Mesothelial cell of epicardium (in vitro differentiated cells): ENCODE measurements at regions not wholly inside any gene's neighbourhood (a gene's known extent, or its start where the extent isn't known, plus 50 kb on each side); places are given as distances from the start of the nearest gene placed in this dataset.

Source experiments
- DNase-seq, 2 experiments: peaks; one replicate each; pipeline ENCODE4 v3.0.0; 2021; ENCODE audit warnings: low spot score in 2 of 2; ENCODE audit not compliant: unreplicated experiment in 2 of 2
- H3K27ac Mint-ChIP-seq: 2 replicates; pipeline ENCODE4 v1.8.0; 2021; ENCODE audit warnings: mixed read lengths
- H3K27me3 Mint-ChIP-seq: 2 replicates; pipeline ENCODE4 v1.8.0; 2021; ENCODE audit warnings: low read depth, mixed read lengths
- H3K36me3 Mint-ChIP-seq: 2 replicates; pipeline ENCODE4 v1.8.0; 2021; ENCODE audit warnings: mixed read lengths
- H3K4me1 Mint-ChIP-seq: 2 replicates; pipeline ENCODE4 v1.8.0; 2021; ENCODE audit warnings: mixed read lengths
- H3K4me3 Mint-ChIP-seq: 2 replicates; pipeline ENCODE4 v1.8.0; 2021; ENCODE audit warnings: mild to moderate bottlenecking, moderate library complexity, mixed read lengths
- H3K9me3 Mint-ChIP-seq: 2 replicates; pipeline ENCODE4 v1.8.0; 2021; ENCODE audit warnings: mixed read lengths
- TF ChIP-seq, protein P1 (sequence below): fragments of 200-600 bp; sonication (generic); IDR thresholded peaks from one replicate; pipeline ENCODE4 v1.5.0; 2021; ENCODE audit warnings: antibody characterized with exemption; ENCODE audit not compliant: unreplicated experiment

DNA sequence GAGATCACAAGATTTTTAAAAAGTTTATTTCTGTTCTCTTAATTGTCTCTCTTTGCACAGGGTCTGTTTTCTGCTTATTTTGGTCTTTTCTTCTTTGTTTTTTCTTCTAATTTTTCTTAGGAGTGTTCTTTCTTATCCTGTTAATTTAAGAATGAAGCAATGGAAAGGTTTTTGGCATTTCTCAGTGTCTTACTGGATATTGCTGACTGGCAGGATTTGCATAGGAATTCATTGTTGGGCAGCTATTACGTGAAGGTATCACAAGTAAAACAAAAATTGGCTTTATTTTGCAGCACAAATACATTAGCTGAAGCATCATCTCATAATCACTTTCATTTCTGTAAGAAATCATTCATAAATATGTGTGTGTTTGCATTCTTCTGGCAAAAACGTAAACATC is 566.9 kb upstream of the CDH6 start:
- Mint-ChIP-seq H3K27ac (no peak overlapping the region), H3K9me3 (peaks cover 23% of the 10 kb centered on the region), H3K4me3 (no peak overlapping the region), H3K4me1 (no peaks in the 10 kb centered on the region), H3K36me3 (no peaks in the 10 kb centered on the region), H3K27me3 (no peaks in the 10 kb centered on the region)
- DNase-seq, result no peak
- TF ChIP-seq, protein P1, sequence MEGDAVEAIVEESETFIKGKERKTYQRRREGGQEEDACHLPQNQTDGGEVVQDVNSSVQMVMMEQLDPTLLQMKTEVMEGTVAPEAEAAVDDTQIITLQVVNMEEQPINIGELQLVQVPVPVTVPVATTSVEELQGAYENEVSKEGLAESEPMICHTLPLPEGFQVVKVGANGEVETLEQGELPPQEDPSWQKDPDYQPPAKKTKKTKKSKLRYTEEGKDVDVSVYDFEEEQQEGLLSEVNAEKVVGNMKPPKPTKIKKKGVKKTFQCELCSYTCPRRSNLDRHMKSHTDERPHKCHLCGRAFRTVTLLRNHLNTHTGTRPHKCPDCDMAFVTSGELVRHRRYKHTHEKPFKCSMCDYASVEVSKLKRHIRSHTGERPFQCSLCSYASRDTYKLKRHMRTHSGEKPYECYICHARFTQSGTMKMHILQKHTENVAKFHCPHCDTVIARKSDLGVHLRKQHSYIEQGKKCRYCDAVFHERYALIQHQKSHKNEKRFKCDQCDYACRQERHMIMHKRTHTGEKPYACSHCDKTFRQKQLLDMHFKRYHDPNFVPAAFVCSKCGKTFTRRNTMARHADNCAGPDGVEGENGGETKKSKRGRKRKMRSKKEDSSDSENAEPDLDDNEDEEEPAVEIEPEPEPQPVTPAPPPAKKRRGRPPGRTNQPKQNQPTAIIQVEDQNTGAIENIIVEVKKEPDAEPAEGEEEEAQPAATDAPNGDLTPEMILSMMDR, result no peak

DNA sequence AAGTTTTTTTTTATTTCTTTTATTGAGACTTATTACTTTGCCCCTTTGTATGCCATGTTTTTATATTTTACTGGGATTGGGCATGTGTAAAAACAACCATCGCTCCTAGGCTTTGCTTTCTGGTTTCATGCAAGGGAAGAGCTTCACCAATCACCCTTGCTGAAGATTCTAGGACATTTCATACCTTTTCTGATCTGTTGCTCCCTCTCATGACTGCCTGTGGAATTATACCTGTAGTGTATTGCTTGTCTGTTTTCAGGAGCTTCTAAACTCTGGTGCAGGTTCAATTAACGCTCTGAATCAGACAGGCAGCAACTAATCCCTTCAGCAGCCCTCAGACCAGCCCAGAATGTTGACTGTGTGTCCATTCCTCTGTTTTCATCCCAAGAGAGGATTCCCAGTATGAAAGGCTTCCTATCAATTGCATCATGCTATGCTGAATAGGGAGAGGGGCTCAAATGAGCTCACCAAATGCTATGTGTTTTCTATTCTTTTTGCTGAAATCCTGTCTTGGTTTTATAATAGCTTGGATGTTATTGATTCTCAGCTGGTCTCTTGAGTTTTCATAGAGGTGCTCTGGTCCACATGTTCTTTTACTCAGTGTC is 572.9 kb upstream of the CDH6 start:
- H3K4me3 Mint-ChIP-seq, result no peak overlapping the region
- H3K36me3 Mint-ChIP-seq, result no peaks in the 10 kb centered on the region
- peaks cover 44% of the 10 kb centered on the region for H3K9me3 Mint-ChIP-seq
- DNase-seq, result no peak
- no peak overlapping the region for H3K27ac Mint-ChIP-seq
- no peaks in the 10 kb centered on the region for H3K4me1 Mint-ChIP-seq
- no peaks in the 10 kb centered on the region for H3K27me3 Mint-ChIP-seq
- TF ChIP-seq, protein P1, result no peak

DNA sequence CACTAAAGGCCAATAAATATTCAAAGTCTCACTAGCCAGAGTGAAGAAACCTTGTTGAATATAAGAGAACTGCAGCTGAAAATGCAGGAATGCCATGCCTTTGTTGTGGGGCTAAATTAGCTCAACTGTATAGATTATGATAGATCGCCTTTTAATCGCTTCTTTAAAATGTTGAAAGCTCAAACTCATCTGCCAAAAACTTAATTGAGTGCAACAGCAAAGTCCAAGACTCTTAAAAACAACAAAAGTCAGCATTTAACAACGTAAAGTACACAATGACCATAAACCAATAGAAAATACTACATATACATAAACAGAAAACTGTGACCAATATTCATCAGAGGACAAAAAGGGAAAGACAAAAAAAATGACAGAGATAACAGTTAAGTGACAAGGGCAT is 585.0 kb upstream of the CDH6 start:
- no peak for DNase-seq
- Mint-ChIP-seq H3K4me3 (no peak overlapping the region), H3K27ac (no peak overlapping the region), H3K36me3 (no peaks in the 10 kb centered on the region), H3K27me3 (no peaks in the 10 kb centered on the region), H3K9me3 (peaks cover 6% of the 10 kb centered on the region), H3K4me1 (no peaks in the 10 kb centered on the region)
- TF ChIP-seq, protein P1, result no peak

GRCh38 chr5:30607301-30607894 is 586.1 kb upstream of the CDH6 start:
- no peak overlapping the region for H3K27ac Mint-ChIP-seq
- H3K4me1 Mint-ChIP-seq, result no peaks in the 10 kb centered on the region
- H3K27me3 Mint-ChIP-seq, result no peaks in the 10 kb centered on the region
- no peaks in the 10 kb centered on the region for H3K36me3 Mint-ChIP-seq
- no peak overlapping the region for H3K4me3 Mint-ChIP-seq
- TF ChIP-seq, protein P1, result no peak
- peaks cover 6% of the 10 kb centered on the region for H3K9me3 Mint-ChIP-seq
- DNase-seq, result no peak

DNA sequence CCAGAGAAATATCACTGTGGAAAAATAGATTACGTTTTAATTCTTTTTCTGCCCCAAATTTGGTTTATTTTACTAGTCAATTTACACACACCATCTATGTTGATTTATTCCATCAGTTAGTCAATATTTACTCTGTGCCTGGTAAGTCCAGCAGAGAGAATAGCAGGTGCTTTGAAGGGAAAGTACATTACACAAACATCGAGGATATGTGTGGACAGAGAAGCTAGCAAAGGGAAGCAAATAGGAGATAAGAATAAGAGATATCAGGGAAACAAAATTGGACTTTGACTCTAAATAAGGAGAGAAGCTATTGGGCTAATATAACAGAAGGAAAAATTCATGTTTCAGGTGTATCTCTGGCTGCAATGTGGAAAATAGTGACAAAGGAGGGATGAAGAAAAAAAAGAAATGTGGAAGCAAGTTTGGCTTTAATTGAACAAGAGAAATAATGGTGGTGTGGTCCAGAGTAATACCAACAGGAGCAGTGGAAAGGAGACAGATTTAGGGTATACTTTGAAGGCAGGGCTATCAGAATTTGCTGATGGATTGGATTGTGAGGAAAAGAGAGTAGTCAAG is 587.7 kb upstream of the CDH6 start:
- Mint-ChIP-seq H3K4me1 (no peaks in the 10 kb centered on the region), H3K4me3 (no peak overlapping the region), H3K27ac (no peak overlapping the region), H3K27me3 (no peaks in the 10 kb centered on the region), H3K9me3 (peaks cover 4% of the 10 kb centered on the region), H3K36me3 (no peaks in the 10 kb centered on the region)
- no peak for DNase-seq
- TF ChIP-seq, protein P1, result no peak
